MM.1S (cell line): ENCODE measurements at regions not wholly inside any gene's neighbourhood (a gene's known extent, or its start where the extent isn't known, plus 50 kb on each side); places are given as distances from the start of the nearest gene placed in this dataset.
"Not testable (repeated sequence)": the region's sequence is repeated elsewhere in the genome, so short reads cannot be mapped to it uniquely, and the experiment has no call there.

Source experiments
- DNase-seq: peaks from one replicate; pipeline ENCODE4 v3.0.0-alpha.2; 2015
- H2AFZ ChIP-seq: fragments of 300-600 bp; sonication (generic); 2 replicates; pipeline ENCODE4 v1.6.0; 2016; ENCODE audit warnings: antibody characterized with exemption, low read length
- H3F3A ChIP-seq: fragments of 300-600 bp; sonication (generic); 2 replicates; pipeline ENCODE4 v1.6.1; 2016; ENCODE audit warnings: mild to moderate bottlenecking, antibody characterized with exemption, low read length, moderate library complexity, mixed read lengths; ENCODE audit not compliant: insufficient read depth
- H3K27ac ChIP-seq: fragments of 300-600 bp; sonication (generic); 2 replicates; pipeline ENCODE4 v1.5.1; 2016; ENCODE audit warnings: mild to moderate bottlenecking, low read length
- H3K27me3 ChIP-seq: fragments of 300-600 bp; sonication (generic); replicated peaks from 2 replicates; pipeline ENCODE4 v1.6.0; 2016; ENCODE audit warnings: low read length; ENCODE audit not compliant: insufficient read depth
- H3K36me3 ChIP-seq: fragments of 300-600 bp; sonication (generic); replicated peaks from 2 replicates; pipeline ENCODE4 v1.6.1; 2016; ENCODE audit warnings: mild to moderate bottlenecking, low read length, mixed read lengths; ENCODE audit not compliant: insufficient read depth
- H3K4me1 ChIP-seq: fragments of 300-600 bp; sonication (generic); 2 replicates; pipeline ENCODE4 v1.6.1; 2016; ENCODE audit warnings: low read length, mixed read lengths
- H3K4me2 ChIP-seq: fragments of 300-600 bp; sonication (generic); 2 replicates; pipeline ENCODE4 v1.6.0; 2016; ENCODE audit warnings: low read depth, low read length
- H3K4me3 ChIP-seq: fragments of 300-600 bp; sonication (generic); 2 replicates; pipeline ENCODE4 v1.5.1; 2016; ENCODE audit warnings: low read length, mixed read lengths
- H3K79me2 ChIP-seq: fragments of 300-600 bp; sonication (generic); 2 replicates; pipeline ENCODE4 v1.6.1; 2016; ENCODE audit warnings: mixed run types, low read length, mixed read lengths
- H3K9ac ChIP-seq: fragments of 300-600 bp; sonication (generic); 2 replicates; pipeline ENCODE4 v1.6.1; 2016; ENCODE audit warnings: low read length, mixed read lengths
- H3K9me2 ChIP-seq: fragments of 300-600 bp; sonication (generic); replicated peaks from 2 replicates; pipeline ENCODE4 v1.6.1; 2016; ENCODE audit warnings: mild to moderate bottlenecking, low read length, mixed read lengths; ENCODE audit not compliant: insufficient read depth
- H3K9me3 ChIP-seq: fragments of 300-600 bp; sonication (generic); replicated peaks from 2 replicates; pipeline ENCODE4 v1.6.1; 2016; ENCODE audit warnings: mild to moderate bottlenecking, low read length, mixed read lengths; ENCODE audit not compliant: insufficient read depth
- H4K20me1 ChIP-seq: fragments of 300-600 bp; sonication (generic); 2 replicates; pipeline ENCODE4 v1.6.1; 2016; ENCODE audit warnings: mild to moderate bottlenecking, low read length, moderate library complexity, mixed read lengths; ENCODE audit not compliant: insufficient read depth
- EZH2 ChIP-seq: fragments of 300-600 bp; sonication (generic); optimal IDR thresholded peaks from 2 replicates; pipeline ENCODE3; 2017; ENCODE audit warnings: low read depth, mild to moderate bottlenecking, antibody characterized with exemption, low read length, mixed read lengths
- EZH2phosphoT487 ChIP-seq: fragments of 300-600 bp; sonication (generic); IDR thresholded peaks from 2 replicates; pipeline ENCODE4 v1.6.1; 2018; ENCODE audit warnings: antibody characterized with exemption, low read length
- TF ChIP-seq, protein P1 (sequence below): fragments of 300-600 bp; sonication (generic); IDR thresholded peaks from 2 replicates; pipeline ENCODE4 v1.5.1; 2016; ENCODE audit warnings: antibody characterized with exemption, low read length, mixed read lengths

DNA sequence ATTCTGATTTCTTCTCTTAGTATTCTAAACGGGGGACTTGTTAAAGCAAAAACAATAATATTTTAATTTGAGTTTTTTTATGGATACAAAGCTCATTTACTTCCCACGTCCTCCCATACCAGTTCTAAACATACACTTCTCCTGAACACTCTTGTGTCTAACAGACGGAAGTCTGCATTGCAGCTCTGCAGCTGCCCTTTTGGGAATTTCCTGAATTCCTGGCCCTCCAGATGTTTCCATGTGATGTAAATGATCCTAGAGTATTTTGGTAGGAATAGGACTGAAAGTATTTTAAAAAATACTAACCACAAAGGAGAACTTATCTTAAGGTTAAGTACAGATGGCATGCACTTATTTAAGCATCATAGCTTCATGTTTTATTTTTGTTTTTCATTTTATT is 886.7 kb downstream of the TBC1D32 start:
- no peak overlapping the region for H3K9ac ChIP-seq
- H4K20me1 ChIP-seq = no peaks in the 10 kb centered on the region
- no peaks in the 10 kb centered on the region for H3K36me3 ChIP-seq
- H3K27ac ChIP-seq = no peak overlapping the region
- H3F3A ChIP-seq = no peaks in the 10 kb centered on the region
- no peak overlapping the region for H3K4me2 ChIP-seq
- H3K4me3 ChIP-seq = no peak overlapping the region
- TF ChIP-seq EZH2phosphoT487 = no peak
- no peak for TF ChIP-seq EZH2
- TF ChIP-seq, protein P1, sequence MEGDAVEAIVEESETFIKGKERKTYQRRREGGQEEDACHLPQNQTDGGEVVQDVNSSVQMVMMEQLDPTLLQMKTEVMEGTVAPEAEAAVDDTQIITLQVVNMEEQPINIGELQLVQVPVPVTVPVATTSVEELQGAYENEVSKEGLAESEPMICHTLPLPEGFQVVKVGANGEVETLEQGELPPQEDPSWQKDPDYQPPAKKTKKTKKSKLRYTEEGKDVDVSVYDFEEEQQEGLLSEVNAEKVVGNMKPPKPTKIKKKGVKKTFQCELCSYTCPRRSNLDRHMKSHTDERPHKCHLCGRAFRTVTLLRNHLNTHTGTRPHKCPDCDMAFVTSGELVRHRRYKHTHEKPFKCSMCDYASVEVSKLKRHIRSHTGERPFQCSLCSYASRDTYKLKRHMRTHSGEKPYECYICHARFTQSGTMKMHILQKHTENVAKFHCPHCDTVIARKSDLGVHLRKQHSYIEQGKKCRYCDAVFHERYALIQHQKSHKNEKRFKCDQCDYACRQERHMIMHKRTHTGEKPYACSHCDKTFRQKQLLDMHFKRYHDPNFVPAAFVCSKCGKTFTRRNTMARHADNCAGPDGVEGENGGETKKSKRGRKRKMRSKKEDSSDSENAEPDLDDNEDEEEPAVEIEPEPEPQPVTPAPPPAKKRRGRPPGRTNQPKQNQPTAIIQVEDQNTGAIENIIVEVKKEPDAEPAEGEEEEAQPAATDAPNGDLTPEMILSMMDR = no peak
- no peaks in the 10 kb centered on the region for H3K27me3 ChIP-seq
- no peak overlapping the region for H2AFZ ChIP-seq
- H3K9me3 ChIP-seq = no peaks in the 10 kb centered on the region
- no peak for DNase-seq
- no peaks in the 10 kb centered on the region for H3K9me2 ChIP-seq
- H3K79me2 ChIP-seq = no peaks in the 10 kb centered on the region
- H3K4me1 ChIP-seq = no peaks in the 10 kb centered on the region

DNA sequence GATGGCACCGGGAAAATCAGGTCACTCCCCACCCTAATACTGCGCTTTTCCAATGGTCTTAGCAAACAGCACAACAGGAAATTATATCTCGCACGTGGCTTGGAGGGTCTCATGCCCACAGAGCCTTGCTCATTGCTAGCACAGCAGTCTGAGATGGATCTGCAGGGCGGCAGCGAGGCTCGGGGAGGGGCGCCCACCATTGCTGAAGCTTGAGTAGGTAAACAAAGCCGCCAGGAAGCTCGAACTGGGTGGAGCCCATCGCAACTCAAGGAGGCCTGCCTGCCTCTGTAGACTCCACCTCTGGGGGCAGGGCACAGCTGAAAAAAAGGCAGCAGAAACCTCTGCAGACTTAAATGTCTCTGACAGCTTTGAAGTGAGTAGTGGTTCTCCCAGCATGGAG is 901.4 kb downstream of the TBC1D32 start:
- H3K27me3 ChIP-seq, H3K79me2 ChIP-seq, H3K4me2 ChIP-seq, H3K27ac ChIP-seq, H3K4me3 ChIP-seq, DNase-seq, H3F3A ChIP-seq, H3K36me3 ChIP-seq, H3K9me2 ChIP-seq, H3K9ac ChIP-seq, H3K9me3 ChIP-seq, H3K4me1 ChIP-seq, H4K20me1 ChIP-seq, H2AFZ ChIP-seq: not testable (repeated sequence)

DNA sequence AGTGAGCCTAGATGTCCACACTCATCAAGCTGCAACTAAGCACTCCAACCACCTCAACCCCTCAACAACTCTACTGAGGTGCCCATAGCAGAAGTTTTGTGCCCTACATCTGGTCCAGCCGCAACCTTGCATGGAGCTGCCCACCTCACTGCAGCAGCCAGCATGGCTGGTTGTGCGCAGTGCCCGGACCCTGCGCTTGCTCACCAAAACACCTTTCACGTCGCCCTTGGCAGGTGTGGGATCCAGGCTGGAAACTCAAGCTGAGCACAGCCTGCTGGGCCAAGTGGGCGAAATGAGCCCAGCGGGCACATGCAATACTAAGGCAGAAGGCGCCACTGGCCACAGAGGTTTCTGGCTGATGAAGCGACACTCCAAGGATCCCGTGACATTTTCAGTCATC is 902.4 kb downstream of the TBC1D32 start:
- no peak overlapping the region for H3K4me3 ChIP-seq
- no peaks in the 10 kb centered on the region for H3K27me3 ChIP-seq
- H3K4me1 ChIP-seq = no peaks in the 10 kb centered on the region
- no peaks in the 10 kb centered on the region for H3K36me3 ChIP-seq
- TF ChIP-seq, protein P1 = no peak
- no peak for TF ChIP-seq EZH2
- no peak for TF ChIP-seq EZH2phosphoT487
- H3K79me2 ChIP-seq = no peaks in the 10 kb centered on the region
- H3K9me3 ChIP-seq = no peaks in the 10 kb centered on the region
- no peak overlapping the region for H3K9ac ChIP-seq
- H3K4me2 ChIP-seq = no peak overlapping the region
- H3K27ac ChIP-seq = no peak overlapping the region
- no peaks in the 10 kb centered on the region for H3F3A ChIP-seq
- H3K9me2 ChIP-seq = no peaks in the 10 kb centered on the region
- H4K20me1 ChIP-seq = no peaks in the 10 kb centered on the region
- no peak for DNase-seq
- no peak overlapping the region for H2AFZ ChIP-seq

DNA sequence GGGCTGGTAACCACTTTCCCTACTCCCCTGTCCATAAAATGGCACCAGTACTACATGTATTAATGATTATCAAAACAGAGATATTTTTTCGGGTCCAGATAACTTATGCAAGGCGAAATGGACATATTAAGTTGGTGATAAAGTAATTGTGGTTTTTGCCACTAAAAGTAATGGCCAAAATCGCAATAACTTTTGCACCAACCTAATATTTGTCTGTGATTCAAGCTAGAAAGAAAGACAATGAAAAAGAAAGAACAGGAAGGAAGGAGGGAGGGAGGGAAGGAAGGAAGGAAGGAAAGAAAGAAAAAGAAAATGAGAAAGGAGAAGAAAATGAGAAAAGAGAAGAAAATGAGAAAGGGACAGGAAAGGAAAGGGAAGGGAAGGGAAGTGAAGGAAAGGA is 922.9 kb downstream of the TBC1D32 start:
- Histone ChIP-seq H3K9ac (no peak overlapping the region), H3K27me3 (no peaks in the 10 kb centered on the region), H3K4me3 (no peak overlapping the region), H3F3A (no peaks in the 10 kb centered on the region), H3K4me2 (no peak overlapping the region), H3K4me1 (no peaks in the 10 kb centered on the region), H3K9me2 (no peaks in the 10 kb centered on the region), H3K9me3 (no peaks in the 10 kb centered on the region), H3K79me2 (no peaks in the 10 kb centered on the region), H2AFZ (no peak overlapping the region), H4K20me1 (no peaks in the 10 kb centered on the region), H3K36me3 (no peaks in the 10 kb centered on the region), H3K27ac (no peak overlapping the region)
- TF ChIP-seq EZH2phosphoT487 (no peak), EZH2 (no peak)
- DNase-seq = no peak
